ENCODE measurements at regions not wholly inside any gene's neighbourhood (a gene's known extent, or its start where the extent isn't known, plus 50 kb on each side); places are given as distances from the start of the nearest gene placed in this dataset.

- 72% methylated on average over 15 of the region's 15 CpGs for WGBS (ENCODE audit: missing lambda C conversion rate)
- Histone ChIP-seq H3K4me1 (no peaks in the 10 kb centered on the region), H3K4me3 (no peak overlapping the region), H3K27ac (no peak overlapping the region), H3K4me2 (no peak overlapping the region), H3K9me3 (no peaks in the 10 kb centered on the region)
- DNase-seq (ENCODE audit: low read depth in 1 of 2, low spot score in 1 of 2): no peak
- no peak for ATAC-seq
- ChIA-PET POLR2A (no interaction called here), CTCF (interaction anchor here (1.5 kb wide), 1 partner anchor 10 kb away, joined by 3 read pairs; no protein-coding TSS in a partner anchor)
- FAIRE-seq: no peak
- TF ChIP-seq FOXS1 (CRISPR knock-in tag; IDR thresholded peaks at IDR 0.05) (no peak), BHLHE40 (IDR thresholded peaks at IDR 0.05; ENCODE audit: low read depth, low read length) (no peak), HEYL (CRISPR knock-in tag; IDR thresholded peaks at IDR 0.05) (no peak), CHD2 (IDR thresholded peaks at IDR 0.05; ENCODE audit: low read length, partially characterized antibody) (no peak), TFCP2L1 (CRISPR knock-in tag; IDR thresholded peaks at IDR 0.05) (no peak), RAD21 (conservative IDR thresholded peaks at IDR 0.05 in 1 of 2, IDR thresholded peaks at IDR 0.05 in 1 of 2) (no peak), TP53 (CRISPR knock-in tag; IDR thresholded peaks at IDR 0.05) (no peak), CBX2 (IDR thresholded peaks at IDR 0.05; ENCODE audit: borderline replicate concordance, low read depth) (no peak), RFX5 (IDR thresholded peaks at IDR 0.05) (no peak)
- TF ChIP-seq, protein P1, sequence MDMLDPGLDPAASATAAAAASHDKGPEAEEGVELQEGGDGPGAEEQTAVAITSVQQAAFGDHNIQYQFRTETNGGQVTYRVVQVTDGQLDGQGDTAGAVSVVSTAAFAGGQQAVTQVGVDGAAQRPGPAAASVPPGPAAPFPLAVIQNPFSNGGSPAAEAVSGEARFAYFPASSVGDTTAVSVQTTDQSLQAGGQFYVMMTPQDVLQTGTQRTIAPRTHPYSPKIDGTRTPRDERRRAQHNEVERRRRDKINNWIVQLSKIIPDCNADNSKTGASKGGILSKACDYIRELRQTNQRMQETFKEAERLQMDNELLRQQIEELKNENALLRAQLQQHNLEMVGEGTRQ (IDR thresholded peaks at IDR 0.05): no peak
Measured at GRCh38 chr13:97621025-97621424, 187.1 kb downstream of the RAP2A start.

GRCh38 chr13:97621631-97622030 lies 187.7 kb downstream of the RAP2A start:
- FAIRE-seq: no peak
- Histone ChIP-seq H3K27ac (no peak overlapping the region), H3K4me1 (no peaks in the 10 kb centered on the region), H3K9me3 (no peaks in the 10 kb centered on the region), H3K4me2 (no peak overlapping the region), H3K4me3 (no peak overlapping the region)
- ChIA-PET POLR2A (no interaction called here), CTCF (no interaction called here)
- no peak for DNase-seq (ENCODE audit: low read depth in 1 of 2, low spot score in 1 of 2)
- 53% methylated on average over 3 of the region's 10 CpGs for WGBS (ENCODE audit: missing lambda C conversion rate)
- no peak for ATAC-seq
- TF ChIP-seq POLR2A (IDR thresholded peaks at IDR 0.05; ENCODE audit: low read length): no peak
- no peak for TF ChIP-seq RFX5 (IDR thresholded peaks at IDR 0.05)
- TF ChIP-seq MAFK (IDR thresholded peaks at IDR 0.05; ENCODE audit: partially characterized antibody): no peak
- no peak for TF ChIP-seq CHD2 (IDR thresholded peaks at IDR 0.05; ENCODE audit: low read length, partially characterized antibody)
- no peak for TF ChIP-seq POLR2AphosphoS2 (conservative IDR thresholded peaks at IDR 0.05; ENCODE audit: low read length)
- TF ChIP-seq ZSCAN20 (CRISPR knock-in tag; IDR thresholded peaks at IDR 0.05): no peak
- TF ChIP-seq, protein P2, sequence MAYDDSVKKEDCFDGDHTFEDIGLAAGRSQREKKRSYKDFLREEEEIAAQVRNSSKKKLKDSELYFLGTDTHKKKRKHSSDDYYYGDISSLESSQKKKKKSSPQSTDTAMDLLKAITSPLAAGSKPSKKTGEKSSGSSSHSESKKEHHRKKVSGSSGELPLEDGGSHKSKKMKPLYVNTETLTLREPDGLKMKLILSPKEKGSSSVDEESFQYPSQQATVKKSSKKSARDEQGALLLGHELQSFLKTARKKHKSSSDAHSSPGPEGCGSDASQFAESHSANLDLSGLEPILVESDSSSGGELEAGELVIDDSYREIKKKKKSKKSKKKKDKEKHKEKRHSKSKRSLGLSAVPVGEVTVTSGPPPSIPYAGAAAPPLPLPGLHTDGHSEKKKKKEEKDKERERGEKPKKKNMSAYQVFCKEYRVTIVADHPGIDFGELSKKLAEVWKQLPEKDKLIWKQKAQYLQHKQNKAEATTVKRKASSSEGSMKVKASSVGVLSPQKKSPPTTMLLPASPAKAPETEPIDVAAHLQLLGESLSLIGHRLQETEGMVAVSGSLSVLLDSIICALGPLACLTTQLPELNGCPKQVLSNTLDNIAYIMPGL (CRISPR knock-in tag; IDR thresholded peaks at IDR 0.05; ENCODE audit: borderline replicate concordance): no peak
- no peak for TF ChIP-seq HDAC2 (IDR thresholded peaks at IDR 0.05)
- TF ChIP-seq TFCP2L1 (CRISPR knock-in tag; IDR thresholded peaks at IDR 0.05): no peak
- TF ChIP-seq NFE2L2 (conservative IDR thresholded peaks at IDR 0.05; ENCODE audit: low read length): no peak
- no peak for TF ChIP-seq PHF8 (IDR thresholded peaks at IDR 0.05; ENCODE audit: borderline replicate concordance, low read depth)
- no peak for TF ChIP-seq CHD4 (IDR thresholded peaks at IDR 0.05; ENCODE audit: borderline replicate concordance)
- TF ChIP-seq NR3C1 (IDR thresholded peaks at IDR 0.05): no peak
- no peak for TF ChIP-seq PBX3 (IDR thresholded peaks at IDR 0.05)
- no peak for TF ChIP-seq SREBF2 (IDR thresholded peaks at IDR 0.05)
- no peak for TF ChIP-seq JUNB (IDR thresholded peaks at IDR 0.05)
- TF ChIP-seq HOXA7 (CRISPR knock-in tag; IDR thresholded peaks at IDR 0.05): no peak

Measured in A549 (cell line).